Bronchial epithelial cell (primary cell): ENCODE measurements at regions not wholly inside any gene's neighbourhood (a gene's known extent, or its start where the extent isn't known, plus 50 kb on each side); places are given as distances from the start of the nearest gene placed in this dataset.

Source experiments
- DNase-seq: peaks from one replicate; pipeline ENCODE4 v3.0.0-alpha.2; 2010; ENCODE audit warnings: low read depth
- FAIRE-seq: peaks from 2 replicates; lab custom pipeline; 2011; peaks lifted over from hg19 to GRCh38; lab: Jason Lieb, UNC
- H3K27me3 ChIP-seq: 2 replicates; pipeline ENCODE4 v1.5.1; 2011; ENCODE audit warnings: low read length; ENCODE audit not compliant: control insufficient read depth, insufficient read depth
- H3K36me3 ChIP-seq: 2 replicates; pipeline ENCODE4 v1.5.1; 2011; ENCODE audit warnings: low read length; ENCODE audit not compliant: control insufficient read depth, insufficient read depth
- H3K4me3 ChIP-seq: 2 replicates; pipeline ENCODE4 v1.5.1; 2011; ENCODE audit warnings: mild to moderate bottlenecking, low read depth, low read length, control low read depth
- CTCF ChIP-seq: IDR thresholded peaks from 2 replicates; pipeline ENCODE4 v1.5.1; 2011; ENCODE audit warnings: mild to moderate bottlenecking, moderate library complexity, low read length, control low read depth, inconsistent platforms; ENCODE audit not compliant: insufficient read depth, severe bottlenecking

GRCh38 chr4:185925910-185926360 is 113.9 kb upstream of the SORBS2 start:
- FAIRE-seq (peak; percentile 88), DNase-seq (no peak)
- H3K27me3 ChIP-seq = no peaks in the 10 kb centered on the region
- H3K36me3 ChIP-seq = no peaks in the 10 kb centered on the region
- no peak overlapping the region for H3K4me3 ChIP-seq
- TF ChIP-seq CTCF = no peak

GRCh38 chr4:185931375-185931774 is 119.4 kb upstream of the SORBS2 start:
- Histone ChIP-seq H3K4me3 (no peak overlapping the region), H3K36me3 (no peaks in the 10 kb centered on the region), H3K27me3 (no peaks in the 10 kb centered on the region)
- no peak for DNase-seq
- TF ChIP-seq CTCF = no peak
- FAIRE-seq = no peak

- Histone ChIP-seq H3K36me3 (no peaks in the 10 kb centered on the region), H3K4me3 (no peak overlapping the region), H3K27me3 (no peaks in the 10 kb centered on the region)
- DNase-seq = no peak
- FAIRE-seq = no peak
- no peak for TF ChIP-seq CTCF
Measured at GRCh38 chr4:185931986-185932385, 120.0 kb upstream of the SORBS2 start.

GRCh38 chr4:185932491-185932890 is 120.5 kb upstream of the SORBS2 start:
- FAIRE-seq (no peak), DNase-seq (no peak)
- Histone ChIP-seq H3K36me3 (no peaks in the 10 kb centered on the region), H3K27me3 (peaks cover 1% of the 10 kb centered on the region), H3K4me3 (no peak overlapping the region)
- TF ChIP-seq CTCF = no peak

- no peak overlapping the region for H3K4me3 ChIP-seq
- H3K36me3 ChIP-seq = no peaks in the 10 kb centered on the region
- peaks cover 1% of the 10 kb centered on the region for H3K27me3 ChIP-seq
- TF ChIP-seq CTCF = no peak
- DNase-seq (no peak), FAIRE-seq (no peak)
Measured at GRCh38 chr4:185933078-185933581, 121.1 kb upstream of the SORBS2 start.
